ENCODE measurements at regions not wholly inside any gene's neighbourhood (a gene's known extent, or its start where the extent isn't known, plus 50 kb on each side); places are given as distances from the start of the nearest gene placed in this dataset.

DNA sequence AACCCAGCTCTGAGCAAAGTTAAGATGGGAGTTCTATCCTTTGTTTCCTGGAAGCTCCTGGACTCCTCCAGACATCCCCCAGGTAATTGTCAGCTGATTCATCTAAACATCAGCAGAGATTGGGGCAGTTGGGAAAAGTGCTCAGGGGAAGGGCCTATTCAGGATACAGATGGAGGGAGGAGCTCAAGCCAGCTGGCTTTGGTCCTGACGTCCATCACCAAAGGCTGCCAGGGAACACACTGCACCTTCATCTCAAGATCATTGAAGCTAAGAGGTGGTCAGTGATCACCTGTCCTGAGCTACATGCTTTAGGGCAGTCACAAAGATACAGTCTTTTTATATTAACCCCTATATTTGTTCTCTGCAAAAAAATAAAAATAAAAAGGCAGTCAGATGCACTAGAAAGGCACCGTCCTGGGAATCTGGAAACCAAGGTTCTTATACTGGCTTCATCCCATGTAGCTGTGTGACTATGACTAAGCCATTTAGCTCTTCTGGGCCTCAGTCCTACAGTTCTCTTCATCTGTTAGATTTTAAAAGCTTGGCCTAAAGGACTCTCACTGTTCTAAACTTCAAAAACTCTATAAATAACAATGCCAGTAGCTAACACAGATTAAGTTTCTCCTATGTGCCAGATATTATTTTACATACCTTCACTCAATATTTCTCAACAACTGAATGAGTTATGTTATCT is 446.5 kb downstream of the BCL11A start (continued):
- TF ChIP-seq RAD21 (IDR thresholded peaks at IDR 0.05 in 1 of 2, conservative IDR thresholded peaks at IDR 0.05 in 1 of 2; ENCODE audit: low read depth in 2 of 2, low read length in 2 of 2) (no peak), KDM4A (IDR thresholded peaks at IDR 0.05; ENCODE audit: low read depth, low read length, severe bottlenecking) (no peak), GTF2F1 (IDR thresholded peaks at IDR 0.05; ENCODE audit: borderline replicate concordance, low read depth, low read length) (no peak), RBBP5 (IDR thresholded peaks at IDR 0.05; ENCODE audit: borderline replicate concordance, low read depth, low read length) (no peak), USF2 (IDR thresholded peaks at IDR 0.05; ENCODE audit: low read length) (no peak), FOSL1 (IDR thresholded peaks at IDR 0.05; ENCODE audit: insufficient read depth, low read depth, low read length) (no peak)
